Fibroblast of the aortic adventitia (primary cell): ENCODE measurements at regions not wholly inside any gene's neighbourhood (a gene's known extent, or its start where the extent isn't known, plus 50 kb on each side); places are given as distances from the start of the nearest gene placed in this dataset.
A peak's percentile ranks its signal among the peaks of the same experiment; 100 is the strongest.

ENCODE experiments used
- DNase-seq: peaks from one replicate; pipeline ENCODE4 v3.0.0-alpha.2; 2010; ENCODE audit warnings: low read depth
- H3K4me3 ChIP-seq: 2 replicates; pipeline ENCODE4 v1.5.1; 2011; ENCODE audit warnings: low read depth, mild to moderate bottlenecking, control low read depth, low read length, moderate library complexity
- CTCF ChIP-seq: IDR thresholded peaks from 2 replicates; pipeline ENCODE4 v1.5.1; 2011; ENCODE audit warnings: mild to moderate bottlenecking, low read length, control low read depth, inconsistent platforms; ENCODE audit not compliant: insufficient read depth

GRCh38 chr5:110335361-110336066, 391.0 kb downstream of the TMEM232 start:
- peak; percentile 63 for DNase-seq
- no peak for TF ChIP-seq CTCF
- no peak overlapping the region for H3K4me3 ChIP-seq

- no peak for TF ChIP-seq CTCF
- no peak overlapping the region for H3K4me3 ChIP-seq
- DNase-seq: no peak
Measured at GRCh38 chr5:110338341-110339083, 388.0 kb downstream of the TMEM232 start.

GRCh38 chr5:110339399-110339798, 387.1 kb downstream of the TMEM232 start:
- no peak for TF ChIP-seq CTCF
- H3K4me3 ChIP-seq: no peak overlapping the region
- no peak for DNase-seq

GRCh38 chr5:110341836-110342235, 384.6 kb downstream of the TMEM232 start:
- no peak overlapping the region for H3K4me3 ChIP-seq
- no peak for TF ChIP-seq CTCF
- DNase-seq: no peak

- no peak for DNase-seq
- no peak for TF ChIP-seq CTCF
- H3K4me3 ChIP-seq: no peak overlapping the region
Measured at GRCh38 chr5:110342683-110343082, 383.8 kb downstream of the TMEM232 start.

GRCh38 chr5:110343616-110344015, 382.9 kb downstream of the TMEM232 start:
- TF ChIP-seq CTCF: no peak
- DNase-seq: no peak
- H3K4me3 ChIP-seq: no peak overlapping the region

- no peak overlapping the region for H3K4me3 ChIP-seq
- TF ChIP-seq CTCF: no peak
- no peak for DNase-seq
Measured at GRCh38 chr5:110345623-110346022, 380.8 kb downstream of the TMEM232 start.
